HepG2 (cell line): ENCODE measurements at regions not wholly inside any gene's neighbourhood (a gene's known extent, or its start where the extent isn't known, plus 50 kb on each side); places are given as distances from the start of the nearest gene placed in this dataset.

Experiments used
- ATAC-seq: fragments of 200-7000 bp; cut with Tn5 transposase; 3 replicates; pipeline ENCODE4 v1.9.1; 2020; ENCODE audit warnings: mild to moderate bottlenecking, moderate library complexity
- BruUV-seq: library from RNA; stranded (reverse); fragments of 400-500 nt; replicated peaks from 2 replicates; lab custom pipeline; 2021; lab: Mats Ljungman, UMichigan
- CTCF ChIA-PET: fragments of 300-600 bp; formaldehyde crosslinking; extraction: SDS; loops from one replicate; lab custom pipeline; 2021; ENCODE audit warnings: low total read pairs, inconsistent platforms, low intra/inter-chr PET ratio; lab: Yijun Ruan, JAX
- POLR2A ChIA-PET: fragments of 350-600 bp; sonication (Branson Sonifier 250); formaldehyde crosslinking; loops from one replicate; lab custom pipeline; 2020; ENCODE audit warnings: antibody characterized with exemption, inconsistent platforms; lab: Yijun Ruan, JAX
- DNase-seq: peaks from one replicate; pipeline ENCODE4 v3.0.0-alpha.2; 2015; ENCODE audit warnings: low spot score
- FAIRE-seq: peaks from 3 replicates; lab custom pipeline; 2011; peaks lifted over from hg19 to GRCh38; lab: Jason Lieb, UNC
- H2AFZ ChIP-seq: one replicate; pipeline ENCODE4 v1.6.1; 2011; ENCODE audit warnings: low read length, inconsistent platforms
- H3K27ac ChIP-seq: fragments of 300-600 bp; 3 replicates; pipeline ENCODE4 v1.8.0; 2011; ENCODE audit warnings: mixed run types, mild to moderate bottlenecking, mixed read lengths, low read length, inconsistent platforms; ENCODE audit not compliant: insufficient read depth; ENCODE audit errors: extremely low read length
- H3K27me3 ChIP-seq, 2 experiments: fragments of 200-600 bp in 1 of 2; 2 replicates in 1 of 2; 3 replicates in 1 of 2; pipeline versions ENCODE4 v1.6.0 to v1.8.0; 2011; ENCODE audit warnings: low read length in 2 of 2, mild to moderate bottlenecking in 2 of 2, moderate library complexity in 2 of 2, inconsistent platforms in 1 of 2; ENCODE audit not compliant: insufficient read depth in 2 of 2, control insufficient read depth in 1 of 2
- H3K36me3 ChIP-seq, 2 experiments: fragments of 200-600 bp in 1 of 2; replicated peaks in 1 of 2; 2 replicates in 1 of 2; 3 replicates in 1 of 2; pipeline versions ENCODE4 v1.5.1 to v1.8.0; 2011; ENCODE audit warnings: low read length in 2 of 2, inconsistent platforms in 1 of 2; ENCODE audit not compliant: insufficient read depth in 2 of 2, control insufficient read depth in 1 of 2
- H3K4me1 ChIP-seq: 2 replicates; pipeline ENCODE4 v1.5.1; 2012; ENCODE audit warnings: low read length, inconsistent platforms; ENCODE audit not compliant: insufficient read depth
- H3K4me2 ChIP-seq: 2 replicates; pipeline ENCODE4 v1.6.0; 2011; ENCODE audit warnings: low read depth, low read length, inconsistent platforms
- H3K4me3 ChIP-seq, 3 experiments: fragments of 200-600 bp in 1 of 3; sonication (generic), shearing (Covaris generic) in 1 of 3; replicated peaks in 1 of 3; 2 replicates each; pipeline ENCODE4 v1.5.1; 2011 to 2016; ENCODE audit warnings: low read length in 3 of 3, inconsistent platforms in 2 of 3, low read depth in 2 of 3, mild to moderate bottlenecking in 2 of 3, control low read depth in 1 of 3, mixed read lengths in 1 of 3; ENCODE audit not compliant: insufficient read depth in 1 of 3
- H3K79me2 ChIP-seq: one replicate; pipeline ENCODE4 v1.6.1; 2011; ENCODE audit warnings: low read length, inconsistent platforms; ENCODE audit not compliant: insufficient read depth
- H3K9ac ChIP-seq: 2 replicates; pipeline ENCODE4 v1.6.0; 2011; ENCODE audit warnings: mild to moderate bottlenecking, low read depth, low read length, inconsistent platforms; ENCODE audit not compliant: insufficient read depth
- H3K9me3 ChIP-seq: 2 replicates; pipeline ENCODE4 v1.5.1; 2012; ENCODE audit warnings: mild to moderate bottlenecking, low read length
- H4K20me1 ChIP-seq: 2 replicates; pipeline ENCODE4 v1.6.0; 2011; ENCODE audit warnings: inconsistent platforms, mild to moderate bottlenecking, low read length, moderate library complexity; ENCODE audit not compliant: insufficient read depth
- FOXA1 ChIP-seq, 2 experiments: fragments of 450-650 bp in 1 of 2; sonication (generic) in 1 of 2; formaldehyde crosslinking in 1 of 2; IDR thresholded peaks; 2 replicates each; pipeline versions ENCODE4 v1.4.0 to v1.6.1; 2016 to 2020; ENCODE audit warnings: missing genetic modification reagents in 1 of 2
- MEF2D ChIP-seq: sonication (generic); formaldehyde crosslinking; IDR thresholded peaks from 2 replicates; pipeline ENCODE4 v1.5.1; 2020; ENCODE audit warnings: mild to moderate bottlenecking, missing genetic modification reagents
- MXD1 ChIP-seq: sonication (generic); formaldehyde crosslinking; IDR thresholded peaks from 2 replicates; pipeline ENCODE4 v1.4.0; 2020; ENCODE audit warnings: mild to moderate bottlenecking, missing genetic modification reagents
- RERE ChIP-seq: IDR thresholded peaks from 2 replicates; pipeline ENCODE4 v1.6.1; 2016; ENCODE audit warnings: low read depth, missing genetic modification reagents, missing compliant biosample characterization
- RNF2 ChIP-seq: fragments of 450-650 bp; conservative IDR thresholded peaks from 2 replicates; pipeline ENCODE4 v1.6.1; 2016; ENCODE audit warnings: low read depth
- TCF12 ChIP-seq, 2 experiments: fragments of 450-650 bp in 1 of 2; sonication (generic) in 1 of 2; formaldehyde crosslinking in 1 of 2; IDR thresholded peaks; 2 replicates each; pipeline versions ENCODE4 v1.6.1 to v1.8.0; 2017 to 2022; ENCODE audit warnings: antibody characterized with exemption in 1 of 2, mild to moderate bottlenecking in 1 of 2, missing genetic modification reagents in 1 of 2, moderate library complexity in 1 of 2
- ZBTB20 ChIP-seq: sonication (generic); formaldehyde crosslinking; IDR thresholded peaks from 2 replicates; pipeline ENCODE4 v1.8.1; 2023; ENCODE audit warnings: missing genetic modification reagents, low read depth, mild to moderate bottlenecking, borderline replicate concordance
- ZFP36L1 ChIP-seq: sonication (generic); formaldehyde crosslinking; IDR thresholded peaks from 2 replicates; pipeline ENCODE4 v1.8.0; 2022; ENCODE audit warnings: mild to moderate bottlenecking, missing genetic modification reagents, moderate library complexity
- ZNF225 ChIP-seq: sonication (generic); formaldehyde crosslinking; IDR thresholded peaks from 2 replicates; pipeline ENCODE4 v1.4.0; 2020; ENCODE audit warnings: mild to moderate bottlenecking, missing genetic modification reagents
- ZNF558 ChIP-seq: sonication (generic); formaldehyde crosslinking; IDR thresholded peaks from 2 replicates; pipeline ENCODE4 v1.9.0; 2022; ENCODE audit warnings: mild to moderate bottlenecking, missing genetic modification reagents, borderline replicate concordance
- ZNF7 ChIP-seq: IDR thresholded peaks from 2 replicates; pipeline ENCODE4 v1.6.1; 2016; ENCODE audit warnings: missing biosample characterization, missing genetic modification reagents
- ZNF772 ChIP-seq: sonication (generic); formaldehyde crosslinking; IDR thresholded peaks from 2 replicates; pipeline ENCODE4 v1.5.0; 2020; ENCODE audit warnings: mild to moderate bottlenecking, missing genetic modification reagents
- WGBS: methylation state at CpG from one replicate; pipeline ENCODE4 v1.1.6; 2017; ENCODE audit warnings: low lambda C conversion rate; 5-methylcytosine and 5-hydroxymethylcytosine counted together
- in situ Hi-C: cut with HindIII; loops from 2 replicates; pipeline ENCODE4 v1.10.0; 2017; ENCODE audit warnings: low pct_unique_long_range_greater_than_20kb; ENCODE audit not compliant: extremely low pct_ligation_motif_present
- intact Hi-C: fragments of 100-400 bp; cut with micrococcal nuclease; formaldehyde crosslinking; loops from one replicate; pipeline ENCODE4 v1.10.0; 2022; ENCODE audit not compliant: unreplicated experiment

- H3K27me3 ChIP-seq, result no peaks in the 10 kb centered on the region
- no peaks in the 10 kb centered on the region for H3K79me2 ChIP-seq
- H3K4me1 ChIP-seq, result no peaks in the 10 kb centered on the region
- H3K9ac ChIP-seq, result no peak overlapping the region
- no peak overlapping the region for H2AFZ ChIP-seq
- H4K20me1 ChIP-seq, result no peaks in the 10 kb centered on the region
- H3K4me2 ChIP-seq, result no peak overlapping the region
- CTCF ChIA-PET, result no interaction called here
- no peaks in the 10 kb centered on the region for H3K36me3 ChIP-seq
- 54% methylated on average over 1 of the region's 1 CpG for WGBS
- H3K9me3 ChIP-seq, result peaks cover 90% of the 10 kb centered on the region
- no peak overlapping the region for H3K27ac ChIP-seq
- BruUV-seq, result no TSS peak
- POLR2A ChIA-PET, result no interaction called here
- DNase-seq, result no peak
- intact Hi-C loops, result no loop called here
- TF ChIP-seq ZBTB20 (CRISPR knock-in tag) (no peak), MXD1 (CRISPR knock-in tag) (no peak), TCF12 (IDR thresholded peaks at IDR 0.05) (no peak), TCF12 (CRISPR knock-in tag; IDR thresholded peaks at IDR 0.05) (no peak), MEF2D (CRISPR knock-in tag) (no peak), RNF2 (no peak), ZNF772 (no peak), ZNF7 (no peak), FOXA1 (IDR thresholded peaks at IDR 0.05) (no peak), FOXA1 (CRISPR knock-in tag; IDR thresholded peaks at IDR 0.05) (no peak), RERE (no peak), ZNF558 (CRISPR knock-in tag) (no peak), ZNF225 (no peak), ZFP36L1 (CRISPR knock-in tag) (no peak)
- TF ChIP-seq, all 625 proteins: peak for 0
- in situ Hi-C loops, result no loop called here
- ATAC-seq (no peak), FAIRE-seq (no peak)
- no peak overlapping the region for H3K4me3 ChIP-seq
Measured at GRCh38 chr21:28374881-28375280, 617.8 kb downstream of the LTN1 start.
